Endothelial cell of umbilical vein (primary cell): ENCODE measurements at regions not wholly inside any gene's neighbourhood (a gene's known extent, or its start where the extent isn't known, plus 50 kb on each side); places are given as distances from the start of the nearest gene placed in this dataset.

Experiments used
- BruUV-seq: library from RNA; stranded (reverse); fragments of 400-500 nt; replicated peaks from 2 replicates; lab custom pipeline; 2021; lab: Mats Ljungman, UMichigan
- CTCF ChIA-PET: fragments of 300-600, 350-600 bp; sonication (Branson Sonifier 250); formaldehyde crosslinking; loops from one replicate; lab custom pipeline; 2021; ENCODE audit warnings: antibody characterized with exemption, inconsistent platforms; lab: Charles Lee
- POLR2A ChIA-PET: fragments of 300-600, 350-600 bp; sonication (Branson Sonifier 250); formaldehyde crosslinking; loops from one replicate; lab custom pipeline; 2021; ENCODE audit warnings: antibody characterized with exemption, inconsistent platforms; lab: Charles Lee
- DNase-seq: peaks from one replicate; pipeline ENCODE4 v3.0.0-alpha.2; 2011; ENCODE audit warnings: low read depth, low spot score
- FAIRE-seq: peaks from 2 replicates; lab custom pipeline; 2011; peaks lifted over from hg19 to GRCh38; lab: Jason Lieb, UNC
- H2AFZ ChIP-seq: 2 replicates; pipeline ENCODE4 v1.6.0; 2012; ENCODE audit warnings: low read depth, low read length, control low read depth, inconsistent platforms
- H3K27ac ChIP-seq: 2 replicates; pipeline ENCODE4 v1.5.1; 2011; ENCODE audit warnings: low read depth, mild to moderate bottlenecking, control low read depth, low read length, moderate library complexity; ENCODE audit not compliant: insufficient read depth
- H3K27me3 ChIP-seq, 2 experiments: 2 replicates each; pipeline versions ENCODE4 v1.6.0 to v1.6.1; 2011; ENCODE audit warnings: low read length in 2 of 2, mixed read lengths in 1 of 2; ENCODE audit not compliant: control insufficient read depth in 2 of 2, insufficient read depth in 2 of 2
- H3K36me3 ChIP-seq, 2 experiments: 2 replicates in 1 of 2; 3 replicates in 1 of 2; pipeline ENCODE4 v1.5.1; 2011; ENCODE audit warnings: low read length in 2 of 2, mild to moderate bottlenecking in 1 of 2, moderate library complexity in 1 of 2; ENCODE audit not compliant: control insufficient read depth in 2 of 2, insufficient read depth in 2 of 2; ENCODE audit errors: extremely low read depth in 1 of 2
- H3K4me1 ChIP-seq: 3 replicates; pipeline ENCODE4 v1.5.1; 2011; ENCODE audit warnings: mild to moderate bottlenecking, low read length; ENCODE audit not compliant: control insufficient read depth, insufficient read depth; ENCODE audit errors: extremely low read depth
- H3K4me2 ChIP-seq: 2 replicates; pipeline ENCODE4 v1.6.1; 2011; ENCODE audit warnings: low read length, control low read depth, mixed read lengths; ENCODE audit not compliant: insufficient read depth
- H3K4me3 ChIP-seq, 3 experiments: fragments of 200-600 bp in 1 of 3; sonication (generic), shearing (Covaris generic) in 1 of 3; replicated peaks in 1 of 3; 2 replicates each; pipeline ENCODE4 v1.5.1; 2011 to 2016; ENCODE audit warnings: control low read depth in 3 of 3, low read length in 3 of 3, mild to moderate bottlenecking in 2 of 3, inconsistent platforms in 1 of 3, low read depth in 1 of 3, moderate library complexity in 1 of 3; ENCODE audit not compliant: insufficient read depth in 1 of 3
- H3K79me2 ChIP-seq: 2 replicates; pipeline ENCODE4 v1.6.0; 2012; ENCODE audit warnings: low read length, inconsistent platforms; ENCODE audit not compliant: control insufficient read depth, insufficient read depth
- H3K9ac ChIP-seq: replicated peaks from 2 replicates; pipeline ENCODE3; 2011; ENCODE audit warnings: low read length, control low read depth; ENCODE audit not compliant: insufficient read depth; ENCODE audit errors: extremely low read depth
- H3K9me1 ChIP-seq: replicated peaks from 3 replicates; pipeline ENCODE4 v1.6.0; 2011; ENCODE audit warnings: mild to moderate bottlenecking, low read length; ENCODE audit not compliant: control insufficient read depth, insufficient read depth; ENCODE audit errors: extremely low read depth
- H3K9me3 ChIP-seq: replicated peaks from 2 replicates; pipeline ENCODE4 v1.5.1; 2012; ENCODE audit warnings: low read length, inconsistent platforms; ENCODE audit not compliant: control insufficient read depth, insufficient read depth
- H4K20me1 ChIP-seq: replicated peaks from 2 replicates; pipeline ENCODE3; 2011; ENCODE audit warnings: mild to moderate bottlenecking, low read length; ENCODE audit not compliant: control insufficient read depth, insufficient read depth; ENCODE audit errors: extremely low read depth
- CTCF ChIP-seq, 2 donors: IDR thresholded peaks; 1 replicate in 1 of 2; 2 replicates in 1 of 2; pipeline ENCODE4 v1.5.1; 2011; ENCODE audit warnings: low read length in 2 of 2, mild to moderate bottlenecking in 2 of 2, moderate library complexity in 2 of 2, control low read depth in 1 of 2, inconsistent platforms in 1 of 2, low read depth in 1 of 2; ENCODE audit not compliant: insufficient read depth in 1 of 2; ENCODE audit errors: extremely low read depth in 1 of 2
- EZH2 ChIP-seq: IDR thresholded peaks from 2 replicates; pipeline ENCODE4 v1.6.1; 2012; ENCODE audit warnings: borderline replicate concordance, low read depth, mild to moderate bottlenecking, moderate library complexity, low read length, inconsistent platforms; ENCODE audit not compliant: severe bottlenecking
- FOS ChIP-seq: IDR thresholded peaks from 2 replicates; pipeline ENCODE4 v1.6.1; 2011; ENCODE audit warnings: mild to moderate bottlenecking, low read length, moderate library complexity, borderline replicate concordance; ENCODE audit not compliant: insufficient read depth
- GATA2 ChIP-seq: IDR thresholded peaks from 2 replicates; pipeline ENCODE4 v1.7.0; 2011; ENCODE audit warnings: low read depth, mild to moderate bottlenecking, moderate library complexity, mixed read lengths, low read length; ENCODE audit not compliant: insufficient read length, insufficient read depth
- JUN ChIP-seq: IDR thresholded peaks from 2 replicates; pipeline ENCODE4 v1.6.1; 2011; ENCODE audit warnings: borderline replicate concordance, low read depth; ENCODE audit not compliant: insufficient read length, insufficient read depth
- MAX ChIP-seq: IDR thresholded peaks from 2 replicates; pipeline ENCODE4 v1.6.1; 2011; ENCODE audit not compliant: insufficient read depth, insufficient read length
- MYC ChIP-seq: IDR thresholded peaks from one replicate; pipeline ENCODE4 v1.6.1; 2011; ENCODE audit warnings: mild to moderate bottlenecking, low read depth, low read length
- POLR2A ChIP-seq: IDR thresholded peaks from 2 replicates; pipeline ENCODE4 v1.6.1; 2012; ENCODE audit warnings: low read depth, mild to moderate bottlenecking, control low read depth, low read length
- POLR2AphosphoS5 ChIP-seq: IDR thresholded peaks from 2 replicates; pipeline ENCODE4 v1.6.1; 2012; ENCODE audit warnings: low read depth, mild to moderate bottlenecking, control low read depth, low read length, moderate library complexity; ENCODE audit not compliant: insufficient read depth
- dilution Hi-C: fragments of 300-500 bp; cut with MboI; formaldehyde crosslinking; loops from one replicate; pipeline ENCODE4 v1.15.0; 2019; ENCODE audit warnings: low sequenced_read_pairs; ENCODE audit not compliant: extremely low pct_ligation_motif_present
- intact Hi-C: fragments of 100-400 bp; cut with micrococcal nuclease; formaldehyde crosslinking; loops from one replicate; pipeline ENCODE4 v1.10.0; 2022

GRCh38 chr11:134978388-134979088 is 566.5 kb upstream of the B3GAT1 start:
- no peaks in the 10 kb centered on the region for H3K4me1 ChIP-seq
- H3K27ac ChIP-seq = no peak overlapping the region
- H3K79me2 ChIP-seq = no peaks in the 10 kb centered on the region
- TF ChIP-seq JUN (no peak), EZH2 (no peak), GATA2 (no peak), MYC (no peak), POLR2A (no peak), FOS (no peak), CTCF (IDR thresholded peaks at IDR 0.05; ENCODE audit: extremely low read depth in 1 of 2, insufficient read depth in 1 of 2, low read depth in 1 of 2, low read length in 2 of 2) (no peak), MAX (no peak), POLR2AphosphoS5 (no peak)
- ChIA-PET CTCF (no interaction called here), POLR2A (no interaction called here)
- DNase-seq (no peak), FAIRE-seq (no peak)
- intact Hi-C loops = loop anchor here (1.0 kb wide), 1 partner anchor 110 kb away; no protein-coding TSS in a partner anchor
- no peaks in the 10 kb centered on the region for H3K27me3 ChIP-seq
- BruUV-seq = no TSS peak
- H3K36me3 ChIP-seq = no peaks in the 10 kb centered on the region
- no peak overlapping the region for H3K4me2 ChIP-seq
- no peak overlapping the region for H2AFZ ChIP-seq
- dilution Hi-C loops = no loop called here
- no peak overlapping the region for H3K9ac ChIP-seq
- no peaks in the 10 kb centered on the region for H4K20me1 ChIP-seq
- H3K9me1 ChIP-seq = no peaks in the 10 kb centered on the region
- H3K4me3 ChIP-seq = no peak overlapping the region
- no peaks in the 10 kb centered on the region for H3K9me3 ChIP-seq
